Right lobe of liver (tissue), 6 donors: ENCODE measurements at regions not wholly inside any gene's neighbourhood (a gene's known extent, or its start where the extent isn't known, plus 50 kb on each side); places are given as distances from the start of the nearest gene placed in this dataset.

ENCODE experiments used
- ATAC-seq, 4 donors: fragments of 200-7000 bp; cut with Tn5 transposase; one replicate each; pipeline ENCODE4 v1.9.1; 2020; ENCODE audit warnings: mild to moderate bottlenecking in 4 of 4, moderate library complexity in 4 of 4
- DNase-seq, 3 donors: peaks; one replicate each; pipeline ENCODE4 v3.0.0-alpha.2; 2020
- H3K27ac ChIP-seq, 3 donors: fragments of 200-600 bp; one replicate each; pipeline ENCODE4 v1.8.0; 2022
- H3K27me3 ChIP-seq, 2 donors: fragments of 200-600 bp; one replicate each; pipeline ENCODE4 v1.8.0; 2022
- H3K36me3 ChIP-seq, 4 donors: fragments of 200-600 bp; sonication (generic) in 1 of 4; one replicate each; pipeline versions ENCODE4 v1.5.1 to v1.8.0; 2017 to 2022; ENCODE audit warnings: control low read depth in 1 of 4
- H3K4me1 ChIP-seq, 4 donors: fragments of 200-600 bp; sonication (generic) in 1 of 4; one replicate each; pipeline versions ENCODE4 v1.5.1 to v1.8.0; 2017 to 2022; ENCODE audit warnings: control low read depth in 1 of 4
- H3K4me3 ChIP-seq, 3 donors: fragments of 200-600 bp; one replicate each; pipeline ENCODE4 v1.8.0; 2022
- H3K9me3 ChIP-seq, 4 donors: fragments of 200-600 bp; sonication (generic) in 1 of 4; one replicate each; pipeline versions ENCODE4 v1.5.1 to v1.8.0; 2017 to 2022; ENCODE audit warnings: control low read depth in 1 of 4
- POLR2A ChIP-seq: fragments of 450-650 bp; IDR thresholded peaks from one replicate; pipeline ENCODE4 v1.6.1; 2017; ENCODE audit warnings: antibody characterized with exemption, mild to moderate bottlenecking
- WGBS: methylation state at CpG from one replicate; pipeline ENCODE4 v1.1.6; 2018; ENCODE audit warnings: low coverage, low lambda C conversion rate; ENCODE audit not compliant: insufficient coverage; ENCODE audit errors: missing lambda C conversion rate; 5-methylcytosine and 5-hydroxymethylcytosine counted together
- intact Hi-C, 2 donors: fragments of 100-400 bp; cut with DNase I; formaldehyde crosslinking; loops; one replicate each; pipeline versions ENCODE4 v1.11.2 to v1.14.1; 2022
- TF ChIP-seq, protein P1 (sequence below), 4 donors: fragments of 200-600 bp in 3 of 4; fragments of 450-650 bp in 1 of 4; IDR thresholded peaks; one replicate each; pipeline versions ENCODE4 v1.5.1 to v1.8.0; 2016 to 2022; ENCODE audit warnings: antibody characterized with exemption in 4 of 4, mild to moderate bottlenecking in 2 of 4
- donor health status: DM: no; HTN: yes; CAD: no.
- donor health status: DM: no; HTN: no; CAD: no.
- donor health status: DM: no; HTN: no; CAD: no.
- donor health status: DM: no; HTN: yes; CAD: no.
- donor health status: DM: no; HTN: yes; CAD: no.

DNA sequence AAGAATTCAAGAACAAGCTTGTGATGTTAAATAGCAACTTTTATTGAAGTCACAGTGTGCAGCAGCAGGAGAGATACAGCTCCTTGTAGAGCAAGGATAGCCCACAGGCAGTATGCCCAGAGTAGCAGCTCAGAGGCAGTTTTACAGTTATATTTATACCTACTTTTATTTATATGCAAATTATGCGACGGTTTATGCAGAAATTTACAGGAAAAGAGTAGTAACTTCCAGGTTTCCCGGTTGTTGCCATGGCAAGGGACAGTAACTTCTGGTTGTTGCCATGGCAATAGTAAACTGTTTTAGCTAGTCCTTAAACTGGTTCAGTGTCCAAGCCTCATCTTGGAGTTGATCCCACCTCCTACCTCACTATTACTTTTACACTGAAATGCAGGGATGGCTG lies 344.6 kb upstream of the LYPLAL1 start:
- intact Hi-C loops: no loop called here

DNA sequence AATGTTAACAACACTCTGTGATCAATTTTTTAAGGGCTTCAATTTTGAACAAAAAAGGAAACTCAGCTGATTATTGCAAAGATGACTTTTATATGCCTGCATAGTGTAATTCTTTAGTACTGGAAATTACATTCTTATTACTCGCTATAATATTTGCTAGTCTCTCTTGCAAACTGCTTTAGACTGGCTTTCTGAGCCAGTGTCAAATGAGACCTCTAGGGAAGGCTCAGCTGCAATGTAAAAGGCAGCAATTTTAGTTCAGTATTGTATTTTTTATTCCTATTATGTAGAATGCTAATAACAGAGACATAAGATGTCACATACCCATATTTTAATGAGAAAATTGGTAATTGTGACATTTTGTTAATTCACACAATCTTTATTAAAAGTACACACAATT lies 338.1 kb upstream of the LYPLAL1 start:
- Histone ChIP-seq H3K27me3 (no peaks in the 10 kb centered on the region), H3K9me3 (no peaks in the 10 kb centered on the region), H3K4me1 (no peaks in the 10 kb centered on the region), H3K36me3 (no peaks in the 10 kb centered on the region), H3K4me3 (no peak overlapping the region), H3K27ac (no peak overlapping the region)
- TF ChIP-seq, protein P1, sequence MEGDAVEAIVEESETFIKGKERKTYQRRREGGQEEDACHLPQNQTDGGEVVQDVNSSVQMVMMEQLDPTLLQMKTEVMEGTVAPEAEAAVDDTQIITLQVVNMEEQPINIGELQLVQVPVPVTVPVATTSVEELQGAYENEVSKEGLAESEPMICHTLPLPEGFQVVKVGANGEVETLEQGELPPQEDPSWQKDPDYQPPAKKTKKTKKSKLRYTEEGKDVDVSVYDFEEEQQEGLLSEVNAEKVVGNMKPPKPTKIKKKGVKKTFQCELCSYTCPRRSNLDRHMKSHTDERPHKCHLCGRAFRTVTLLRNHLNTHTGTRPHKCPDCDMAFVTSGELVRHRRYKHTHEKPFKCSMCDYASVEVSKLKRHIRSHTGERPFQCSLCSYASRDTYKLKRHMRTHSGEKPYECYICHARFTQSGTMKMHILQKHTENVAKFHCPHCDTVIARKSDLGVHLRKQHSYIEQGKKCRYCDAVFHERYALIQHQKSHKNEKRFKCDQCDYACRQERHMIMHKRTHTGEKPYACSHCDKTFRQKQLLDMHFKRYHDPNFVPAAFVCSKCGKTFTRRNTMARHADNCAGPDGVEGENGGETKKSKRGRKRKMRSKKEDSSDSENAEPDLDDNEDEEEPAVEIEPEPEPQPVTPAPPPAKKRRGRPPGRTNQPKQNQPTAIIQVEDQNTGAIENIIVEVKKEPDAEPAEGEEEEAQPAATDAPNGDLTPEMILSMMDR (IDR thresholded peaks at IDR 0.05): no peak
- TF ChIP-seq POLR2A: no peak
- DNase-seq: no peak
- intact Hi-C loops: no loop called here
- 88% methylated on average over 1 of the region's 1 CpG for WGBS
- no peak for ATAC-seq

More for the DNA sequence above, 344.6 kb upstream of the LYPLAL1 start:
- no peaks in the 10 kb centered on the region for H3K4me1 ChIP-seq
- DNase-seq (no peak), ATAC-seq (no peak)
- no peaks in the 10 kb centered on the region for H3K36me3 ChIP-seq
- H3K27me3 ChIP-seq: no peaks in the 10 kb centered on the region
- H3K9me3 ChIP-seq: no peaks in the 10 kb centered on the region
- H3K27ac ChIP-seq: no peak overlapping the region
- TF ChIP-seq, protein P1 (IDR thresholded peaks at IDR 0.05): no peak
- TF ChIP-seq POLR2A: no peak
- no peak overlapping the region for H3K4me3 ChIP-seq
- 79% methylated on average over 3 of the region's 3 CpGs for WGBS

DNA sequence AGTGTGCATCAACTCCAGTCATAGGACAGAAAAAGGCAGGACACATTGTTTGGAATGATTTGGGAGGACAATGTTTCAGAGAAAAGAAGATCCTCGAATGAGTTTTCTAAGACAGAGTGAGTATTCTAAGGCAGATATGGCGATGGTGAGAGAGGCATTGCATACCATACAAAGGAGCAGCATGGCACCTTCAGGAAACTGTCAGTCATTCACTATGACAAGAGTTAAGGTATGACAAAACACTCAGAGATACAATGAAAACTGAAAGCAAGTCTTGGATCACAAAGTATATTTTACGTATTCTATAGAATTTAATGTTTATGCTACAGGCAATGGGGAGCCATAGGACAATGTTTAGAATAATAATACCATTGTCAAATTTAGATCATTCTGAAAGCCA lies 337.4 kb upstream of the LYPLAL1 start:
- Histone ChIP-seq H3K27me3 (no peaks in the 10 kb centered on the region), H3K4me1 (no peaks in the 10 kb centered on the region), H3K36me3 (no peaks in the 10 kb centered on the region), H3K4me3 (no peak overlapping the region), H3K27ac (no peak overlapping the region), H3K9me3 (no peaks in the 10 kb centered on the region)
- intact Hi-C loops: no loop called here
- TF ChIP-seq, protein P1 (IDR thresholded peaks at IDR 0.05): no peak
- no peak for TF ChIP-seq POLR2A
- DNase-seq: no peak
- ATAC-seq: no peak
- 66% methylated on average over 3 of the region's 3 CpGs for WGBS

DNA sequence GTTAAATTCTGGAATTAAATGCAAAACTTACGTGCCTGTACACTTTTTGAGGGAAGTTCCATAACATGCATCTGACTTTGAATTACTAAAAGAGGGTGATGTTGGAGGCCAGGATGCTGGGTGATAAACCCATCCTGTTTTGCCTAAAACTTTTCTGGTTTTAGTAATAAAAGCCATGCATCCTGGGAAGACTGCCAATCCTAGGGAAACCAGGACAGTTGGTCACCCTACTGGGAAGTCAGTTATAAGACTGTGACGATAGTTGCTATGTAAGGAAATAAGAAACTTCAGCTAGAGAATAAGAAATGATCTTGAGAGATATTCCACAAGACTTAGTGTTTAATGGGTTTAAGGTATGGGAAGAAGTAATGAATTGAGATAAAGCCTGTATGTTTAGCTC lies 336.6 kb upstream of the LYPLAL1 start:
- no peaks in the 10 kb centered on the region for H3K27me3 ChIP-seq
- H3K27ac ChIP-seq: no peak overlapping the region
- TF ChIP-seq, protein P1 (IDR thresholded peaks at IDR 0.05): no peak
- no peak for TF ChIP-seq POLR2A
- WGBS: 38% methylated on average over 2 of the region's 2 CpGs
- DNase-seq (no peak), ATAC-seq (no peak)
- intact Hi-C loops: no loop called here
- H3K36me3 ChIP-seq: no peaks in the 10 kb centered on the region
- no peak overlapping the region for H3K4me3 ChIP-seq
- H3K4me1 ChIP-seq: no peaks in the 10 kb centered on the region
- H3K9me3 ChIP-seq: no peaks in the 10 kb centered on the region

DNA sequence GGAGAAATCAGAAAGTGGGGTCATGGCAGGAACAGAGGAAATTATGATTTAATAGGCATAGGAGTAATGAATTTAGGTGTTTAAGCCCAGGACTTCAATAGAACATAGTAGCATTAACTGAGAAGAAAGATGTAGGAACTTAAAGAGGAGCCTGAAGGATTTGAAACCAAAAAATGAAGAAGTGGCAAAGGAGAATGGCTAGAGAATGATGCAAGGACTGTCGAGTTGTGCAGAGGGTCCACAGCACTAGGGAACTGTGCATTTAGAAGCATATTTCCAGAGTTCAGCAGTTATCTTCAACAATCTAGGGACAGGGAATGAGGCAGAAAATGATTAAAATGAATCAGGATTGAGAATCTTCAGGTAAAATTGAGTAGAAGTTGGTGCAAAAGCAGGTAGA lies 328.1 kb upstream of the LYPLAL1 start:
- Histone ChIP-seq H3K4me3 (no peak overlapping the region), H3K9me3 (no peaks in the 10 kb centered on the region), H3K36me3 (no peaks in the 10 kb centered on the region), H3K4me1 (no peaks in the 10 kb centered on the region), H3K27me3 (no peaks in the 10 kb centered on the region), H3K27ac (no peak overlapping the region)
- intact Hi-C loops: no loop called here
- ATAC-seq: no peak
- TF ChIP-seq POLR2A: no peak
- TF ChIP-seq, protein P1 (IDR thresholded peaks at IDR 0.05): no peak
- 43% methylated on average over 1 of the region's 1 CpG for WGBS
- DNase-seq: no peak
